GM19467 (cell line): ENCODE measurements at regions not wholly inside any gene's neighbourhood (a gene's known extent, or its start where the extent isn't known, plus 50 kb on each side); places are given as distances from the start of the nearest gene placed in this dataset.
"Not testable (repeated sequence)": the region's sequence is repeated elsewhere in the genome, so short reads cannot be mapped to it uniquely, and the experiment has no call there.

Experiments
- ATAC-seq: cut with Tn5 transposase; IDR thresholded peaks from one replicate; pipeline ENCODE4 v1.9.1; 2021; ENCODE audit warnings: mild to moderate bottlenecking, moderate library complexity; ENCODE audit not compliant: unreplicated experiment

- ATAC-seq = no peak
Measured at GRCh38 chr1:192418552-192419285, 101.9 kb downstream of the RGS21 start.

- ATAC-seq = no peak
Measured at GRCh38 chr1:192430644-192431043, 113.9 kb downstream of the RGS21 start.

- no peak for ATAC-seq
Measured at GRCh38 chr1:192435704-192436103, 118.9 kb downstream of the RGS21 start.

- ATAC-seq = no peak
Measured at GRCh38 chr1:192436441-192437078, 119.8 kb downstream of the RGS21 start.

- no peak for ATAC-seq
Measured at GRCh38 chr1:192438737-192439136, 121.9 kb downstream of the RGS21 start.

- no peak for ATAC-seq
Measured at GRCh38 chr1:192439373-192440025, 122.7 kb downstream of the RGS21 start.

- ATAC-seq = no peak
Measured at GRCh38 chr1:192441492-192441891, 124.7 kb downstream of the RGS21 start.

- ATAC-seq = no peak
Measured at GRCh38 chr1:192442736-192443135, 125.9 kb downstream of the RGS21 start.

GRCh38 chr1:192443616-192444015 lies 126.8 kb downstream of the RGS21 start:
- no peak for ATAC-seq

- ATAC-seq = no peak
Measured at GRCh38 chr1:192445241-192445640, 128.4 kb downstream of the RGS21 start.

- ATAC-seq = peak; percentile 70
Measured at GRCh38 chr1:192445839-192446489, 129.2 kb downstream of the RGS21 start.

- ATAC-seq = no peak
Measured at GRCh38 chr1:192448026-192448578, 127.5 kb upstream of the RGS1 start.

- ATAC-seq = no peak
Measured at GRCh38 chr1:192453360-192453992, 122.1 kb upstream of the RGS1 start.

GRCh38 chr1:192459467-192459866 lies 116.1 kb upstream of the RGS1 start:
- no peak for ATAC-seq

GRCh38 chr1:192461684-192462083 lies 113.9 kb upstream of the RGS1 start:
- ATAC-seq = no peak

- no peak for ATAC-seq
Measured at GRCh38 chr1:192462616-192463015, 113.0 kb upstream of the RGS1 start.

GRCh38 chr1:192463661-192464060 lies 111.9 kb upstream of the RGS1 start:
- no peak for ATAC-seq

- not testable (repeated sequence) for ATAC-seq
Measured at GRCh38 chr1:192465221-192465620, 110.4 kb upstream of the RGS1 start.

GRCh38 chr1:192474080-192474683 lies 101.4 kb upstream of the RGS1 start:
- no peak for ATAC-seq

- no peak for ATAC-seq
Measured at GRCh38 chr1:192475329-192475728, 100.2 kb upstream of the RGS1 start.
